Right ventricle myocardium superior (tissue), 1 donor: ENCODE measurements at regions not wholly inside any gene's neighbourhood (a gene's known extent, or its start where the extent isn't known, plus 50 kb on each side); places are given as distances from the start of the nearest gene placed in this dataset.
"Not testable (repeated sequence)": the region's sequence is repeated elsewhere in the genome, so short reads cannot be mapped to it uniquely, and the experiment has no call there.

ENCODE experiments used
- ATAC-seq: fragments of 200-7000 bp; cut with Tn5 transposase; one replicate; pipeline ENCODE4 v1.9.1; 2020; ENCODE audit warnings: mild to moderate bottlenecking; ENCODE audit not compliant: poor library complexity
- DNase-seq: peaks from one replicate; pipeline ENCODE4 v3.0.0-alpha.2; 2020
- intact Hi-C: fragments of 100-400 bp; cut with DNase I; formaldehyde crosslinking; loops from one replicate; pipeline ENCODE4 v1.11.2; 2022
- donor health status: DM: no; HTN: yes; CAD: no; lungs with severe emphysema.

- ATAC-seq: no peak
- intact Hi-C loops: no loop called here
- no peak for DNase-seq
Measured at GRCh38 chr5:17748201-17748600, 113.9 kb downstream of the TAF11L14 start.

DNA sequence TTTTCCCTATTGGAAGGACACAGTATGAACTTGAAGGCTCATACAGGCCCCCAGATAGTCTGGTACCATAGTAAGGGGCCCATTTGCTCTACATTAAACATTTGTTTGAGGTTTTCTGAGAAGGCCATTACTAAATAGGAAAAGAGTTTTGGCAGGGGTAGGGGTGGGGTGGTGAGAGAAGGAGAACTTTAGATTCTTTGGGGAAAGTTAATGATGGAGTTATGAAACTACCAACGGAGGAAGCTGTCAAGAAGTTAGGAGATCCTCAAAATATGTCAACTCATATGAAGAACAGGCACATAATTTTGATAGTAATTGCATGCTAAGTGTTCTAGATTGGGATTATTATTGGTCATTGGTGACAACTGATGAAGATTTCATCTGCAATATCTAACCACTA lies 114.7 kb downstream of the TAF11L14 start:
- DNase-seq: no peak
- intact Hi-C loops: no loop called here
- ATAC-seq: no peak

DNA sequence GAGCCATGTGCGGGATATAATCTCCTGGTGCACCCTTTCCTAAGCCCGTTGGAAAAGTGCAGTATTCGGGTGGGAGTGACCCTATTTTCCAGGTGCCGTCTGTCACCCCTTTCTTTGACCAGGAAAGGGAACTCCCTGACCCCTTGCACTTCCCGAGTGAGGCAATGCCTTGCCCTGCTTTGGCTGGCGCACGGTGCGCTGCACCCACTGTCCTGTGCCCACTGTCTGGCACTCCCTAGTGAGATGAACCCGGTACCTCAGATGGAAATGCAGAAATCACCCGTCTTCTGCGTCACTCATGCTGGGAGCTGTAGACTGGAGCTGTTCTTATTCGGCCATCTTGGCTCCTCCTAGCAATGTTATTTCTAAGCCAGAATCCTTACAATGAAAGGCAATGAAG lies 121.1 kb downstream of the TAF11L14 start:
- intact Hi-C loops, ATAC-seq, DNase-seq: not testable (repeated sequence)

GRCh38 chr5:17761326-17761725 lies 127.1 kb downstream of the TAF11L14 start:
- ATAC-seq (no peak), DNase-seq (no peak)
- intact Hi-C loops: no loop called here

GRCh38 chr5:17763301-17763700 lies 129.0 kb downstream of the TAF11L14 start:
- ATAC-seq: no peak
- no peak for DNase-seq
- intact Hi-C loops: no loop called here

DNA sequence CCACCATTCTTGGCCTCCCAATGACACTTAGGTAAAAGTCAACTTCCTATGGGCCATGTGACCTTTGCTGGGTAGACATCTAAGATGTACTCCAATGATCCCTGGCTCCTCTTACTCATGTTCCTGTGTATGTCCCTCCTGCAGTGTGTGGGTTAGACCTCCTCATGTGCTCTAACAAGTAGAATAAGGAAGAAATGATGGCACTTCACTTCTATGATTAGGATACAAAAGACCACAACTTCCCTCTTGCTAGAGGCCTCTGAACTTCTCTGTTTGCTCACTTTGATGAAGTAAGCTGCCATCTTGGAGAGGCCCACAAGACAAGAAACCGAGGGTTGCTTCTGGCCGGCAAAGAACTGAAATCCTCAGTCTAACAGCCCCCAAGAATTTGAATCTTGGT lies 131.8 kb downstream of the TAF11L14 start:
- no peak for ATAC-seq
- intact Hi-C loops: no loop called here

GRCh38 chr5:17769277-17769676 lies 135.0 kb downstream of the TAF11L14 start:
- ATAC-seq (no peak), DNase-seq (no peak)
- intact Hi-C loops: no loop called here

More for the DNA sequence above, 131.8 kb downstream of the TAF11L14 start:
- DNase-seq: no peak

- intact Hi-C loops: no loop called here
- ATAC-seq (no peak), DNase-seq (no peak)
Measured at GRCh38 chr5:17772232-17772631, 138.0 kb downstream of the TAF11L14 start.

DNA sequence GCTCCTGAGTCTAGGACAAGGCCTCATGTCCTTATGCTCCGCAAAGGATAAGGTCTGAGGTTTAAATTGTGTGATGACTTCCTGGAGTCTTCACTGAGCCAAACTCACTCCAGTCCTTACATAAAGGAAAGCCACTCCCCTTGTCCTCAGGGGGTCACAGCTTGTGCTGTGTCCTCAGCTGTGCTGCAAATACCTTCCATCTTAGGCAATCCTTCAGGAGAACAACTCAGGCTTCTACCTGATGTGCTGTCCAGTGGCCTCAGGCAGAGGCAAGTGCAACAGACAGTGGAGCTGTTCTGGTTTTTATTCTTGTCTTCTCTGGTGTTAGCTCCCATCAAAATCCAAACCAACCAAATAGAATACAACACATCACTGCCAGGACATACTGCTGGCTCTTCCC lies 151.5 kb downstream of the TAF11L14 start:
- DNase-seq (no peak), ATAC-seq (no peak)
- intact Hi-C loops: no loop called here

- DNase-seq (no peak), ATAC-seq (no peak)
- intact Hi-C loops: no loop called here
Measured at GRCh38 chr5:17788351-17788750, 154.1 kb downstream of the TAF11L14 start.

DNA sequence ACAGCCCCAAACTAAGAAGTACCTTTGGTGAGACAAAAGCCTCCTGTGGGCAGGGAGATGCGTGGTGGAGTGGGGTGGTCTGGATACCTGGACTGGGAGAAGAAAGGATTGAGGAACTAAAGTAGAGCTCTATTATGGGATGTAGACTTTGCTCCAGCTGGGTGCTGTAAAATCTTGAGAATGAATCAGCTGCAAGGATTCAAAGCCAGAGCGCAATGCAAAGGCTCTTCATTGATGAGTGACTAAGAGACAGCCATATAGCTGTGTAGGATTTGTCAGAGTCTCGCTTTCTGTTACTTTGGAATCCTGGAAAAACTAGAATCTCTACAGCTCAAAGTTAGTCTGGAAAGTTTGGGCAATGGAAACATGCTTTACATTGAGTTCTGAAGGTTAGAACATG lies 159.9 kb downstream of the TAF11L14 start:
- intact Hi-C loops: no loop called here
- ATAC-seq: no peak
- no peak for DNase-seq

GRCh38 chr5:17794815-17795214 lies 160.6 kb downstream of the TAF11L14 start:
- intact Hi-C loops: no loop called here
- DNase-seq (no peak), ATAC-seq (no peak)

- intact Hi-C loops: no loop called here
- DNase-seq: no peak
- ATAC-seq: no peak
Measured at GRCh38 chr5:17796142-17796541, 161.9 kb downstream of the TAF11L14 start.

DNA sequence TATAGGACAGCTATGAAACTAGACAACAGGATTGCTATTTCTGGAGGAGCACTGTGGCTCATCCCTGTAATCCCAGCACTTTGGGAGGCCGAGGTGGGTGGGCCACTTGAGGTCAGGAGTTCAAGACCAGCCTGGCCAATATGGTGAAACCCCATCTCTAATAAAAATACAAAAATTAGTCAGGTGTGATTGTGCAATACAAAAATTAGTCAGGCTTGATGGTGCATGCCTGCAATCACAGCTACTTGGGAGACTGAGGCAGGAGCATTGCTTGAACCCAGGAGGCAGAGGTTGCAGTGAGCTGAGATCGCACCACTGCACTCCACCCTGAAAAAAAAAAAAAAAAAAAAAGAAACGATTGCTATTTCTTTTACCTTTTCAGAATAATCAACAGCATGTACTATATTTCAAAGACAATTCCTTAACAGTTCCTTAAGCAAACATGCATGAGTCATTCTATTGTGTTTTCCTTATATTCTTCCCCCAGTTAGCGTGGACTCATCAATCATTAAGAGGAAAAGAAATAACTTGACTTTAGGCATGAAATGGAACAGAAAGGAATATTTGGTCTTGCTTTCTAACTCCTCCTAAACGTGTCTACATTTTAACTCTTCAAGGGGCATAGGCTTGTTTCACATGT lies 162.6 kb downstream of the TAF11L14 start:
- DNase-seq (no peak), ATAC-seq (no peak)
- intact Hi-C loops: no loop called here

- DNase-seq: no peak
- no peak for ATAC-seq
- intact Hi-C loops: no loop called here
Measured at GRCh38 chr5:17799521-17799920, 165.3 kb downstream of the TAF11L14 start.

DNA sequence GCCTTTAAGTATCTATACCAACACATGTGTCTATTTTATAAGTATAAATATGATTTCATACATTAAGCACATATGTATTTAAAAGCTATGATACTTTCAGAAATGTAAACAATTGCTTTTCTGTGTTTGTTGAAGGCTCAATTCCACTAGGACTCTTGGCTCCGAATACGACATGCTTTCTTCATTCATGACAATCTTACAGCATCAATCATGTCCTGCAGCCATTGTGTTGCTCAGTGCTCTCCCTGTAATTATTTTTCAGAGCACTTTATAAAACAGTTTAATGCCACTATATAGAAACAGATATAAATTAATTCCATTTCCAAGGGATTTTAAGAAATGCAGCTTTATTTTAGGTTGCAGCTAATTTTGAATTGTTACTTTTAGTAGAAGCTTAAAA lies 167.3 kb downstream of the TAF11L14 start:
- intact Hi-C loops: no loop called here
- ATAC-seq (no peak), DNase-seq (no peak)

DNA sequence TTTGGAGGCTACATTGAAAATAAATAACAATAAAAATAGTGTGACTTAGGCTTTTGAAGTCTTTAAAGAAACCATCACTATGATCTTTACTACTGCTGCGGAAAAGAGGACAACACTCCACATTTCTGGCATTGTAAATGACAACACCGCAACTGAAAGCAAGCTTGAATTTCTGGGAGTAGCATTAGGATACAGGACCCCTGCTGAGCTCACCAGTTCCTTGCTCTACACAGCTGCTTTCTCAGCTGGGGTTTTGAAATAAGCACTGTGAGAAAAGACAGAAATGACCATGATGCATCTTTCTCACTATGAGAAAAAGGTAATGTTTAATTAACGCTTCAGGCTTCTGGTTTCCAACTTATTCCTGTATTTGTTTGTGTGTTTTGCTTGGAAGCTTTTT lies 168.0 kb downstream of the TAF11L14 start:
- intact Hi-C loops: no loop called here
- no peak for DNase-seq
- no peak for ATAC-seq

DNA sequence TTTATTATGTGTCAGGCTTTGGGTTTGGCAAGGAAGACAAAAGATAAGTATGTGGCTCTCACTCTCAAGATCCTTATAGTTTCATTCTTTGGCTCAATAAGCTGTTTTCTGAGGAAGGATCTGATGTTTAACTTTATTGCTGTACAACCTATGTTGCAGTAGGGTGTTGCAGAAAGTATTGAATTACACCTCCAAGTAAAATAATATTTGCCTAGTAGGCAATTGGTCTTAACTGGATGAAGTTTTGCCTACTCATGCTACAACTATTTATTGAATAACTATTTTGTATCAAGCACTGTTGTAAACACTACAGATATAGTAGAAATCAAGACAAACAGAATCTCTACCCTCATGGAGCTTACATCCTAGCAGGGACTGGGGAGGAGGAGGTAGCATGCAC lies 169.7 kb downstream of the TAF11L14 start:
- intact Hi-C loops: no loop called here
- ATAC-seq (no peak), DNase-seq (no peak)

DNA sequence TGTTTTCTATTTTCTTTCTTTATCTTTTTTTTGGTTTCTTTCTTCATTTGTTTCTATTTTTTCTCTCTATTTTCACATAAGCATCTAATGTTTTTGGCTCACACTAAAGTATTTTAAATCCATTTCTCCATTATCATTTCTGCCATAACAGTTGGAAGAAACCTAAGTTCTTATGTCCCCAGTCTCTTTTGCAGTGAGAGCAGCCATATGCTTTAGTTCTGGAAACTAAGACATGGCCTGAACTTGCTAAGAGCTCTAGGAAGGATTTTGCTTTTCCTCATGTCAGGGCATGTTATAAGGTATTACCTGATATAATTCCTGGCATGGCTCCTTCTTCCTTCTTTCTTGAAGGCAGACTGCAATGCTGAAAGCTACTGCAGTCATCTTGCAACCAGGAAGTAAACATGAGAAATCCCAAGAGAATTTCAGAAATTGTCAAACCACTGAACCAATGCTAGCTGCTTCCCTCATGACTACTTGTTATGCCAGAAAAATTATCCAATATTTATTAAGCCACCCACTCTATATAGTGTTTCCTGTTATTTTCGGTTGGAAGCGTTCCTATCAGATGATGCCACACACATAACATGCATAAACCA lies 171.1 kb downstream of the TAF11L14 start:
- no peak for DNase-seq
- ATAC-seq: no peak
- intact Hi-C loops: no loop called here

- DNase-seq (no peak), ATAC-seq (no peak)
- intact Hi-C loops: no loop called here
Measured at GRCh38 chr5:17806818-17807468, 172.7 kb downstream of the TAF11L14 start.
